Activated naive CD8-positive, alpha-beta T cell treated with anti-CD3 and anti-CD28 coated beads, Interleukin-2, amount 50 U/mL, for 24 hours (primary cell): ENCODE measurements at regions not wholly inside any gene's neighbourhood (a gene's known extent, or its start where the extent isn't known, plus 50 kb on each side); places are given as distances from the start of the nearest gene placed in this dataset.

Experiments used
- ATAC-seq: fragments of 150-1000 bp; cut with Tn5 transposase; one replicate; pipeline ENCODE4 v1.10.0; 2021
- DNase-seq: peaks from one replicate; pipeline ENCODE4 v3.0.0; 2021
- H3K27ac Mint-ChIP-seq: one replicate; pipeline ENCODE4 v1.8.0; 2021; ENCODE audit warnings: mild to moderate bottlenecking, mixed read lengths
- H3K27me3 Mint-ChIP-seq: one replicate; pipeline ENCODE4 v1.8.0; 2021; ENCODE audit warnings: mixed read lengths
- H3K36me3 Mint-ChIP-seq: one replicate; pipeline ENCODE4 v1.8.0; 2021; ENCODE audit warnings: low read depth, mixed read lengths
- H3K4me1 Mint-ChIP-seq: one replicate; pipeline ENCODE4 v1.8.0; 2021; ENCODE audit warnings: mixed read lengths
- H3K4me3 Mint-ChIP-seq: one replicate; pipeline ENCODE4 v1.8.0; 2021; ENCODE audit warnings: mild to moderate bottlenecking, moderate library complexity, mixed read lengths
- H3K9me3 Mint-ChIP-seq: one replicate; pipeline ENCODE4 v1.8.0; 2021; ENCODE audit warnings: mixed read lengths

GRCh38 chr2:7272210-7272609 is 355.0 kb downstream of the RNF144A start:
- H3K36me3 Mint-ChIP-seq, result no peaks in the 10 kb centered on the region
- H3K9me3 Mint-ChIP-seq, result no peaks in the 10 kb centered on the region
- no peaks in the 10 kb centered on the region for H3K27me3 Mint-ChIP-seq
- H3K4me3 Mint-ChIP-seq, result no peak overlapping the region
- ATAC-seq, result no peak
- no peak overlapping the region for H3K27ac Mint-ChIP-seq
- H3K4me1 Mint-ChIP-seq, result no peaks in the 10 kb centered on the region
- no peak for DNase-seq

GRCh38 chr2:7278984-7279383 is 361.8 kb downstream of the RNF144A start:
- Mint-ChIP-seq H3K9me3 (no peaks in the 10 kb centered on the region), H3K27ac (no peak overlapping the region), H3K4me1 (no peaks in the 10 kb centered on the region), H3K4me3 (no peak overlapping the region), H3K27me3 (peaks cover 4% of the 10 kb centered on the region), H3K36me3 (no peaks in the 10 kb centered on the region)
- DNase-seq (no peak), ATAC-seq (no peak)

GRCh38 chr2:7279421-7279949 is 362.3 kb downstream of the RNF144A start:
- H3K4me1 Mint-ChIP-seq, result no peaks in the 10 kb centered on the region
- H3K27me3 Mint-ChIP-seq, result peaks cover 4% of the 10 kb centered on the region
- DNase-seq (no peak), ATAC-seq (no peak)
- H3K4me3 Mint-ChIP-seq, result no peak overlapping the region
- no peaks in the 10 kb centered on the region for H3K9me3 Mint-ChIP-seq
- no peaks in the 10 kb centered on the region for H3K36me3 Mint-ChIP-seq
- no peak overlapping the region for H3K27ac Mint-ChIP-seq

GRCh38 chr2:7280790-7281189 is 363.6 kb downstream of the RNF144A start:
- no peaks in the 10 kb centered on the region for H3K36me3 Mint-ChIP-seq
- no peak for DNase-seq
- ATAC-seq, result no peak
- no peaks in the 10 kb centered on the region for H3K9me3 Mint-ChIP-seq
- H3K27me3 Mint-ChIP-seq, result peaks cover 4% of the 10 kb centered on the region
- no peaks in the 10 kb centered on the region for H3K4me1 Mint-ChIP-seq
- no peak overlapping the region for H3K4me3 Mint-ChIP-seq
- H3K27ac Mint-ChIP-seq, result no peak overlapping the region

- H3K4me1 Mint-ChIP-seq, result no peaks in the 10 kb centered on the region
Measured at GRCh38 chr2:7281231-7282201, 364.3 kb downstream of the RNF144A start.

GRCh38 chr2:7286120-7286519 is 368.9 kb downstream of the RNF144A start:
- DNase-seq (no peak), ATAC-seq (no peak)
- H3K4me3 Mint-ChIP-seq, result no peak overlapping the region
- H3K4me1 Mint-ChIP-seq, result no peaks in the 10 kb centered on the region
- H3K9me3 Mint-ChIP-seq, result no peaks in the 10 kb centered on the region
- no peaks in the 10 kb centered on the region for H3K36me3 Mint-ChIP-seq
- no peaks in the 10 kb centered on the region for H3K27me3 Mint-ChIP-seq
- no peak overlapping the region for H3K27ac Mint-ChIP-seq

More at GRCh38 chr2:7281231-7282201, 364.3 kb downstream of the RNF144A start:
- Mint-ChIP-seq H3K27me3 (peaks cover 4% of the 10 kb centered on the region), H3K9me3 (no peaks in the 10 kb centered on the region), H3K4me3 (no peak overlapping the region), H3K27ac (no peak overlapping the region), H3K36me3 (no peaks in the 10 kb centered on the region)
- no peak for DNase-seq
- no peak for ATAC-seq

GRCh38 chr2:7288484-7288883 is 371.3 kb downstream of the RNF144A start:
- no peak overlapping the region for H3K4me3 Mint-ChIP-seq
- no peaks in the 10 kb centered on the region for H3K36me3 Mint-ChIP-seq
- H3K4me1 Mint-ChIP-seq, result no peaks in the 10 kb centered on the region
- H3K27me3 Mint-ChIP-seq, result no peaks in the 10 kb centered on the region
- no peaks in the 10 kb centered on the region for H3K9me3 Mint-ChIP-seq
- no peak overlapping the region for H3K27ac Mint-ChIP-seq
- ATAC-seq, result no peak
- DNase-seq, result no peak

GRCh38 chr2:7289697-7290096 is 372.5 kb downstream of the RNF144A start:
- Mint-ChIP-seq H3K36me3 (no peaks in the 10 kb centered on the region), H3K27ac (no peak overlapping the region), H3K4me3 (no peak overlapping the region), H3K4me1 (no peaks in the 10 kb centered on the region), H3K9me3 (no peaks in the 10 kb centered on the region), H3K27me3 (no peaks in the 10 kb centered on the region)
- ATAC-seq (no peak), DNase-seq (no peak)

- H3K36me3 Mint-ChIP-seq, result no peaks in the 10 kb centered on the region
Measured at GRCh38 chr2:7292154-7292691, 375.0 kb downstream of the RNF144A start.

GRCh38 chr2:7309582-7309981 is 392.4 kb downstream of the RNF144A start:
- no peak overlapping the region for H3K27ac Mint-ChIP-seq
- H3K4me3 Mint-ChIP-seq, result no peak overlapping the region
- ATAC-seq (no peak), DNase-seq (no peak)
- H3K9me3 Mint-ChIP-seq, result no peaks in the 10 kb centered on the region
- H3K36me3 Mint-ChIP-seq, result no peaks in the 10 kb centered on the region
- no peaks in the 10 kb centered on the region for H3K27me3 Mint-ChIP-seq
- H3K4me1 Mint-ChIP-seq, result no peaks in the 10 kb centered on the region

More at GRCh38 chr2:7292154-7292691, 375.0 kb downstream of the RNF144A start:
- Mint-ChIP-seq H3K27ac (no peak overlapping the region), H3K27me3 (no peaks in the 10 kb centered on the region), H3K4me1 (no peaks in the 10 kb centered on the region), H3K9me3 (no peaks in the 10 kb centered on the region), H3K4me3 (no peak overlapping the region)
- DNase-seq (no peak), ATAC-seq (no peak)

- Mint-ChIP-seq H3K4me3 (no peak overlapping the region), H3K4me1 (no peaks in the 10 kb centered on the region), H3K27me3 (peaks cover 4% of the 10 kb centered on the region), H3K27ac (no peak overlapping the region), H3K36me3 (no peaks in the 10 kb centered on the region), H3K9me3 (no peaks in the 10 kb centered on the region)
- ATAC-seq (no peak), DNase-seq (no peak)
Measured at GRCh38 chr2:7324706-7325105, 407.5 kb downstream of the RNF144A start.

- no peaks in the 10 kb centered on the region for H3K9me3 Mint-ChIP-seq
- no peak overlapping the region for H3K4me3 Mint-ChIP-seq
- ATAC-seq (no peak), DNase-seq (no peak)
- H3K4me1 Mint-ChIP-seq, result no peaks in the 10 kb centered on the region
- H3K27me3 Mint-ChIP-seq, result peaks cover 4% of the 10 kb centered on the region
- no peaks in the 10 kb centered on the region for H3K36me3 Mint-ChIP-seq
- H3K27ac Mint-ChIP-seq, result no peak overlapping the region
Measured at GRCh38 chr2:7325186-7325585, 408.0 kb downstream of the RNF144A start.

GRCh38 chr2:7329465-7329864 is 412.3 kb downstream of the RNF144A start:
- Mint-ChIP-seq H3K4me1 (no peaks in the 10 kb centered on the region), H3K27me3 (peaks cover under 1% of the 10 kb centered on the region), H3K4me3 (no peak overlapping the region), H3K36me3 (no peaks in the 10 kb centered on the region), H3K27ac (no peak overlapping the region), H3K9me3 (no peaks in the 10 kb centered on the region)
- ATAC-seq (no peak), DNase-seq (no peak)

- Mint-ChIP-seq H3K27me3 (peaks cover 8% of the 10 kb centered on the region), H3K9me3 (no peaks in the 10 kb centered on the region), H3K4me1 (no peaks in the 10 kb centered on the region), H3K4me3 (no peak overlapping the region), H3K36me3 (no peaks in the 10 kb centered on the region), H3K27ac (no peak overlapping the region)
- ATAC-seq, result no peak
- no peak for DNase-seq
Measured at GRCh38 chr2:7333189-7333765, 416.1 kb downstream of the RNF144A start.
